ENCODE measurements at regions not wholly inside any gene's neighbourhood (a gene's known extent, or its start where the extent isn't known, plus 50 kb on each side); places are given as distances from the start of the nearest gene placed in this dataset.

DNA sequence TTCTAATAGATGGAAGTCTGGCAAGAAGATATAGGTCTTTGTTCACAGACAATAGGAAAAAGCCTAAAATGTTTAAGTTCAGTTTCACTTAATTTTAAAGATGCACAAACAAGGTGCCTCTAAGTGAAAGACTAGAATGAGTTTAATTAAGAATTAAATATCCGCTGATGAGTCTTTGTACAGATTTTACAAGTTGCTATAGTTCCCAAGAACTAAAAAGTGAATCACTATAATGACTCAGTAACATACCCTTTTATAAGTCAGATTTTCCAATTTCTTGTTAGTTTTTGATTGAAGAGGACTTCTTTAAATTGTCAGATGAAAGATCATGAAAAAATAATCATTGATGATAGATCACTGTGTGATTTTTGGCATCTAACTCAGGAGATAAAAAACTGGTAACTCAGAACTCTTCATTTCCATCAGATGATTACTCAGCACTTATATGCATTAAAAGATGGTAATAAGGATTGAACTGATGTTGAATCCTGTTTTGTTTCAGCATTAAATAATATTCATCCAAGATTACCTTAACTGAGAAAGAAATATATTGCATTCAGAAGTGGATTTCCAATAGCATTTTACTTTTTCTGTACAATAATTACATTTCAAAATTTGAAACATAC is 59.0 kb upstream of the ST6GALNAC3 start:
- H3K4me1 Mint-ChIP-seq = no peaks in the 10 kb centered on the region
- DNase-seq (no peak), ATAC-seq (no peak)
- no peak overlapping the region for H3K4me3 Mint-ChIP-seq
- H3K9me3 Mint-ChIP-seq = no peaks in the 10 kb centered on the region
- no peak overlapping the region for H3K27ac Mint-ChIP-seq
- H3K27me3 Mint-ChIP-seq = no peaks in the 10 kb centered on the region

- Mint-ChIP-seq H3K4me1 (no peaks in the 10 kb centered on the region), H3K4me3 (no peak overlapping the region), H3K27me3 (no peaks in the 10 kb centered on the region), H3K9me3 (no peaks in the 10 kb centered on the region), H3K27ac (no peak overlapping the region)
- DNase-seq (no peak), ATAC-seq (no peak)
These were observed 56.5 kb upstream of the ST6GALNAC3 start for GRCh38 chr1:76018045-76018444.

DNA sequence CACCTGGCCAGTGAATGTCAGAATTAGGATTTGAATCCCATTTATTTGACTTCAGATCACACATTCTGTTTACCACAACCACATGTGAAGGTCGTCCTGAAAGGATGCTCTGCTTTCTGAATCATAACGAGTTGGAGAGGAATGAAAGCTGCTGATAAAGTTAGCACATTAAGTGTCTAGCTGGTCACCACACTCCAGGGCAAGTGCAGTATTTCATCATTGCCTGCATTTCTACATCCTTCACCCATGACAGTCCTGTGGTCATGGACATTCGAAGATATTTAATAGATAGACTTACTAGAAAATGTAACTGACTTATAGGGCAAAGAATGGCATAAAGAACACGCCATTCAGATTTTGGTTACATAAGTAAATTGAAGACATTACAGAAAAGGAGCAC is 52.7 kb upstream of the ST6GALNAC3 start:
- H3K4me1 Mint-ChIP-seq = peaks cover 17% of the 10 kb centered on the region
- no peak overlapping the region for H3K27ac Mint-ChIP-seq
- ATAC-seq (no peak), DNase-seq (no peak)
- H3K9me3 Mint-ChIP-seq = no peaks in the 10 kb centered on the region
- no peak overlapping the region for H3K4me3 Mint-ChIP-seq
- no peaks in the 10 kb centered on the region for H3K27me3 Mint-ChIP-seq

DNA sequence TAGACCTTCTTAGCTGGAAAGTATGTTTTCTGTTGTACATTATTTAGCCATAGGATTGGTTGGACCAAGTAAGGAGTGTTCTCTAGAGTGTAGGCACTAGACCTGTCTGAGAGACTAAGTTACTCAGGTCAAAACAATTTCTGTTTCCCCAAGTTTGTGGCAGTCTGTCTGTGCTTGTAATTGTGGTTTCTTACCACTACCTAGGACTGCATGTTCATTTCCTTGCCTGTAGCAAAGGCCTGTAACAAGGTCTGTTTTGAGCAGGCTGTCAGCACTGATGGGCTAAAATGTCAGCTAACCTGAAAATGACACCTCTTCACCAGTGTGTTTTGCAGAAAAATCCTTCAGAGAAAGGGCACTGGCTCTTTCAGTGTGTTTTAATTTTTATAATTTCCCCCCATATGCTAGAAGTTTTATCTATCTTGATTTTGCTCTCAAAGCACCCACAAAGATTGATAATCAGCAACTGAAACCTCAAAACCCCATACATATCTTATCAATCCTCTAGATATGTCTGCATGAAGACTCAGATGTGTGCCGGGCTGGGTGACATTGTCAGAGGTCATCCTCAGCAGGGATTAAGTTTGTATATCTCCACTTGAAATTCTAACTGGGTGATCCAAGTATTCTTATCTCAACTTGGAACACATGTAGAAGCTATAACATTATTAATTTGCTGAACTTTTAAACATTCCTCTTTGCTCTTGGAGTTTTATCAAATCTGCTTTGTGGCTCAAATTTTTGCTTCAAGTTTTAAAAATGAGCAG is 50.7 kb upstream of the ST6GALNAC3 start:
- peaks cover 17% of the 10 kb centered on the region for H3K4me1 Mint-ChIP-seq
- H3K4me3 Mint-ChIP-seq = peak overlapping the region in 1 of 2 donors; percentile 7
- H3K27ac Mint-ChIP-seq = peak overlapping the region in 1 of 2 donors; percentile 46
- no peaks in the 10 kb centered on the region for H3K9me3 Mint-ChIP-seq
- DNase-seq (peak; percentile 3 to 17), ATAC-seq (peak; percentile 93)
- H3K27me3 Mint-ChIP-seq = no peaks in the 10 kb centered on the region

All from stimulated activated naive CD8-positive, alpha-beta T cell treated with anti-CD3 and anti-CD28 coated beads, Interleukin-15, amount 100 ng/mL, for 72 hours (primary cell).